ENCODE measurements at regions not wholly inside any gene's neighbourhood (a gene's known extent, or its start where the extent isn't known, plus 50 kb on each side); places are given as distances from the start of the nearest gene placed in this dataset.

- peaks cover 13% of the 10 kb centered on the region for H3K4me1 Mint-ChIP-seq (ENCODE audit: low read depth)
- peaks cover 7% of the 10 kb centered on the region for H3K27me3 Mint-ChIP-seq (ENCODE audit: insufficient read depth)
- no peaks in the 10 kb centered on the region for H3K36me3 Mint-ChIP-seq (ENCODE audit: low read depth)
- H3K4me3 Mint-ChIP-seq, result no peak overlapping the region
- intact Hi-C loops (cut with micrococcal nuclease), result no loop called here
- no peak for DNase-seq (ENCODE audit: low spot score)
- H3K9me3 Mint-ChIP-seq, result peaks cover 4% of the 10 kb centered on the region
- no peak overlapping the region for H3K27ac Mint-ChIP-seq
These were observed 51.4 kb upstream of the LSM6 start for GRCh38 chr4:146124023-146124680.

DNA sequence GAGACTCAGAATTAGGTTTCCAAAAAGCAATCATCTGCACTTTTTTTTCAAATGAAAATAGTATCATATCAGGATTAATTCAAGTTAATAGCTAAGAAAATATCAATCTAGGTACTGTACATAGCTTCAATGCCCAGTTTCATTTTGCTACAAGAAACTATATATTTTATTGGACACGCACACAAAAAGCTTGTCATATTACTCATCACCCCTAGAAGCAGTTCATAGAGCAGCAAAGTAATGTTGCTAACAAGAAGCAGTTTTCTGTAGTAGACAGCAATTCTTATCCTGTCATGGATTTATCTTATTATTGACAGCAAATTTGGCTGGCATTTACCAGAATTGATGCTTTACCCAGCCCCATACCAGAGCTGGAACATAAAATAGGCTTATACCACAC is 52.3 kb upstream of the LSM6 start:
- peaks cover 5% of the 10 kb centered on the region for H3K27me3 Mint-ChIP-seq (ENCODE audit: insufficient read depth)
- H3K27ac Mint-ChIP-seq, result no peak overlapping the region
- peaks cover 13% of the 10 kb centered on the region for H3K4me1 Mint-ChIP-seq (ENCODE audit: low read depth)
- H3K9me3 Mint-ChIP-seq, result peaks cover 4% of the 10 kb centered on the region
- no peak overlapping the region for H3K4me3 Mint-ChIP-seq
- DNase-seq (ENCODE audit: low spot score), result no peak
- H3K36me3 Mint-ChIP-seq (ENCODE audit: low read depth), result no peaks in the 10 kb centered on the region
- intact Hi-C loops (cut with micrococcal nuclease), result no loop called here

GRCh38 chr4:146122398-146122797 is 53.1 kb upstream of the LSM6 start:
- intact Hi-C loops (cut with micrococcal nuclease), result no loop called here
- DNase-seq (ENCODE audit: low spot score), result no peak
- H3K9me3 Mint-ChIP-seq, result peaks cover 4% of the 10 kb centered on the region
- H3K4me3 Mint-ChIP-seq, result no peak overlapping the region
- no peak overlapping the region for H3K27ac Mint-ChIP-seq
- H3K4me1 Mint-ChIP-seq (ENCODE audit: low read depth), result peaks cover 13% of the 10 kb centered on the region
- peaks cover 8% of the 10 kb centered on the region for H3K27me3 Mint-ChIP-seq (ENCODE audit: insufficient read depth)
- no peaks in the 10 kb centered on the region for H3K36me3 Mint-ChIP-seq (ENCODE audit: low read depth)

GRCh38 chr4:146121757-146122156 is 53.8 kb upstream of the LSM6 start:
- Mint-ChIP-seq H3K36me3 (ENCODE audit: low read depth) (no peaks in the 10 kb centered on the region), H3K4me1 (ENCODE audit: low read depth) (peaks cover 13% of the 10 kb centered on the region), H3K9me3 (peaks cover 4% of the 10 kb centered on the region), H3K27ac (no peak overlapping the region), H3K4me3 (no peak overlapping the region), H3K27me3 (ENCODE audit: insufficient read depth) (peaks cover 9% of the 10 kb centered on the region)
- intact Hi-C loops (cut with micrococcal nuclease), result no loop called here
- DNase-seq (ENCODE audit: low spot score), result no peak

- Mint-ChIP-seq H3K9me3 (peaks cover 4% of the 10 kb centered on the region), H3K27ac (no peak overlapping the region), H3K4me3 (no peak overlapping the region), H3K27me3 (ENCODE audit: insufficient read depth) (peaks cover 12% of the 10 kb centered on the region), H3K4me1 (ENCODE audit: low read depth) (peaks cover 13% of the 10 kb centered on the region), H3K36me3 (ENCODE audit: low read depth) (no peaks in the 10 kb centered on the region)
- DNase-seq (ENCODE audit: low spot score), result no peak
- intact Hi-C loops (cut with micrococcal nuclease), result no loop called here
These were observed 55.6 kb upstream of the LSM6 start for GRCh38 chr4:146119845-146120404.

- Mint-ChIP-seq H3K4me1 (ENCODE audit: low read depth) (no peaks in the 10 kb centered on the region), H3K27ac (no peak overlapping the region), H3K27me3 (ENCODE audit: insufficient read depth) (peaks cover 13% of the 10 kb centered on the region), H3K36me3 (ENCODE audit: low read depth) (no peaks in the 10 kb centered on the region), H3K9me3 (no peaks in the 10 kb centered on the region), H3K4me3 (no peak overlapping the region)
- intact Hi-C loops (cut with micrococcal nuclease), result no loop called here
- no peak for DNase-seq (ENCODE audit: low spot score)
These were observed 61.5 kb upstream of the LSM6 start for GRCh38 chr4:146114066-146114465.

DNA sequence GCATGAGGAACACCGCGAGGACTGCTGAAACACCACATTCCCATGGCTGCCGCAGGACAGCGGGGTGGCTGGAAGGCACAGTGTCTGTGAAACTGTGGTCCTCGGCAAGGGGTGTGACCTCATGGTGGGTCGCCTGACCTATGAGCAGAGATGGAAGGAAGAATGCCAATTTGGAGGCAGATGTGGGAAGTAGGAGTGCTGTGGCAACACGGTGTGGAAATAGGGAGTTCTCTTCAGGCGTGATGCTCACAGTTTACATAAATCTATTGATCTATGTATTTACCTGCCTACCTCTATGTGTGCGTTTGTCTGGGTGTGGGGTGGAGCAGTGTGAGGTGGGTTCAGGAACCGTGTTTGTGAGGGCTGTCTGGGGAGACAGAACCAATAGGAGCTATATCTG is 62.3 kb upstream of the LSM6 start:
- Mint-ChIP-seq H3K9me3 (no peaks in the 10 kb centered on the region), H3K36me3 (ENCODE audit: low read depth) (no peaks in the 10 kb centered on the region), H3K27me3 (ENCODE audit: insufficient read depth) (peaks cover 13% of the 10 kb centered on the region), H3K27ac (no peak overlapping the region), H3K4me1 (ENCODE audit: low read depth) (no peaks in the 10 kb centered on the region), H3K4me3 (no peak overlapping the region)
- intact Hi-C loops (cut with micrococcal nuclease), result no loop called here
- no peak for DNase-seq (ENCODE audit: low spot score)

DNA sequence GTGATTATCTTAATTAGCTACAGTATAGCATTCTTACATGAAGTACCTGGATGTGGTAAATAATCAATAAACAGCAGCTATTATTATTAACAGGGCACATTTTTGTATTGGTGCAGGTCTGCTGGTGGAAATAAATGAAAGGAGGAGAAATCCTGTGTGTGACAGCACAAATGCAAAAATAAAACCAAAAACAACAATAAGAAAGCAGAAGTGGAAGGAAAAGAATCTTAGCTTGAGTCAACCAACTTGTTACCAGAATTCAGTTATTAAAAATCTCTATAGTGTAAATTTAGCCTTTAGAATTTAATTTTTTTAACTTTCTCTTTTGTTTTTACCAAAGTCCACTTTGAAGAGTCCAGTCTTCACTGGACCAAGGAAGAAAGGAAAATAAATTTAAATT is 63.1 kb upstream of the LSM6 start:
- Mint-ChIP-seq H3K9me3 (no peaks in the 10 kb centered on the region), H3K27ac (no peak overlapping the region), H3K27me3 (ENCODE audit: insufficient read depth) (peaks cover 10% of the 10 kb centered on the region), H3K36me3 (ENCODE audit: low read depth) (no peaks in the 10 kb centered on the region), H3K4me1 (ENCODE audit: low read depth) (no peaks in the 10 kb centered on the region), H3K4me3 (no peak overlapping the region)
- no peak for DNase-seq (ENCODE audit: low spot score)
- intact Hi-C loops (cut with micrococcal nuclease), result no loop called here

- intact Hi-C loops (cut with micrococcal nuclease), result no loop called here
- Mint-ChIP-seq H3K27ac (no peak overlapping the region), H3K36me3 (ENCODE audit: low read depth) (no peaks in the 10 kb centered on the region), H3K27me3 (ENCODE audit: insufficient read depth) (peaks cover 10% of the 10 kb centered on the region), H3K4me3 (no peak overlapping the region), H3K4me1 (ENCODE audit: low read depth) (peaks cover under 1% of the 10 kb centered on the region), H3K9me3 (no peaks in the 10 kb centered on the region)
- no peak for DNase-seq (ENCODE audit: low spot score)
These were observed 64.5 kb upstream of the LSM6 start for GRCh38 chr4:146110871-146111485.

GRCh38 chr4:146108756-146109155 is 66.8 kb upstream of the LSM6 start:
- peaks cover 7% of the 10 kb centered on the region for H3K27me3 Mint-ChIP-seq (ENCODE audit: insufficient read depth)
- H3K27ac Mint-ChIP-seq, result no peak overlapping the region
- H3K9me3 Mint-ChIP-seq, result no peaks in the 10 kb centered on the region
- no peak overlapping the region for H3K4me3 Mint-ChIP-seq
- H3K36me3 Mint-ChIP-seq (ENCODE audit: low read depth), result no peaks in the 10 kb centered on the region
- no peak for DNase-seq (ENCODE audit: low spot score)
- intact Hi-C loops (cut with micrococcal nuclease), result loop anchor here (5.0 kb wide), 1 partner anchor 49 kb away; no protein-coding TSS in a partner anchor
- H3K4me1 Mint-ChIP-seq (ENCODE audit: low read depth), result peaks cover 12% of the 10 kb centered on the region

- Mint-ChIP-seq H3K4me1 (ENCODE audit: low read depth) (peaks cover 12% of the 10 kb centered on the region), H3K27me3 (ENCODE audit: insufficient read depth) (peaks cover 7% of the 10 kb centered on the region), H3K36me3 (ENCODE audit: low read depth) (no peaks in the 10 kb centered on the region), H3K4me3 (no peak overlapping the region), H3K27ac (no peak overlapping the region), H3K9me3 (no peaks in the 10 kb centered on the region)
- no peak for DNase-seq (ENCODE audit: low spot score)
- intact Hi-C loops (cut with micrococcal nuclease), result loop anchor here (5.0 kb wide), 1 partner anchor 50 kb away; no protein-coding TSS in a partner anchor
These were observed 67.8 kb upstream of the LSM6 start for GRCh38 chr4:146107587-146108240.

- H3K4me3 Mint-ChIP-seq, result no peak overlapping the region
- intact Hi-C loops (cut with micrococcal nuclease), result loop anchor here (5.0 kb wide), 1 partner anchor 52 kb away; no protein-coding TSS in a partner anchor
- no peaks in the 10 kb centered on the region for H3K9me3 Mint-ChIP-seq
- H3K4me1 Mint-ChIP-seq (ENCODE audit: low read depth), result peaks cover 12% of the 10 kb centered on the region
- H3K27me3 Mint-ChIP-seq (ENCODE audit: insufficient read depth), result peaks cover 6% of the 10 kb centered on the region
- no peak overlapping the region for H3K27ac Mint-ChIP-seq
- H3K36me3 Mint-ChIP-seq (ENCODE audit: low read depth), result no peaks in the 10 kb centered on the region
- DNase-seq (ENCODE audit: low spot score), result no peak
These were observed 70.1 kb upstream of the LSM6 start for GRCh38 chr4:146105464-146105863.

DNA sequence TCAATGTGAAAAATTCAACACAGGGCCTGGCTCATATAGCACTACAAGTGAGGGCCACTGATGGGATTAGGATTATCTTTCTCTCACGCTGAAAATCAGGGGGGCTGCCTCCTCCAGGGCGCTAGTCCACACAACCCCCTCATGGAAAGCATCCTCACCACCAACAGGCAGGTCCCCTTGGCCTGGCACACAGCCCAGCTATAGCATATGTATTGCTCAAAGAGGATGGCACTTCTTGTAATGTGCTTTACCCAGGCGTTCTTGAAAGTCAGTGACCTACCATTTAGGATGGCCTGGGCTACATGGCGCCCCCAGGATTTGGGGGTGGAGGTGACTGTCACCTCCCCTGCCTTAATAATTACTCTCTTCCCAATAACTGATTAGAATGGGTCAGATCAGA is 71.0 kb upstream of the LSM6 start:
- H3K4me3 Mint-ChIP-seq, result no peak overlapping the region
- peaks cover 6% of the 10 kb centered on the region for H3K27me3 Mint-ChIP-seq (ENCODE audit: insufficient read depth)
- no peak for DNase-seq (ENCODE audit: low spot score)
- peaks cover 12% of the 10 kb centered on the region for H3K4me1 Mint-ChIP-seq (ENCODE audit: low read depth)
- H3K36me3 Mint-ChIP-seq (ENCODE audit: low read depth), result no peaks in the 10 kb centered on the region
- H3K27ac Mint-ChIP-seq, result no peak overlapping the region
- intact Hi-C loops (cut with micrococcal nuclease), result no loop called here
- H3K9me3 Mint-ChIP-seq, result no peaks in the 10 kb centered on the region
